ENCODE measurements at regions not wholly inside any gene's neighbourhood (a gene's known extent, or its start where the extent isn't known, plus 50 kb on each side); places are given as distances from the start of the nearest gene placed in this dataset.

- Histone ChIP-seq H2AFZ (ENCODE audit: low read length) (no peak overlapping the region), H3K4ac (ENCODE audit: low read length) (no peak overlapping the region), H2BK12ac (ENCODE audit: low read length) (no peak overlapping the region), H2AK5ac (ENCODE audit: low read depth, low read length) (no peak overlapping the region), H3K4me2 (ENCODE audit: insufficient read depth, low read length, poor library complexity, severe bottlenecking) (no peak overlapping the region), H3K27ac (replicated peaks; ENCODE audit: low read length) (no peak overlapping the region), H2BK5ac (ENCODE audit: low read length) (no peak overlapping the region), H3K36me3 (replicated peaks in 1 of 2; ENCODE audit: control insufficient read depth in 2 of 2, insufficient read depth in 2 of 2, low read length in 2 of 2) (no peaks in the 10 kb centered on the region), H3K9me3 (replicated peaks in 1 of 2; ENCODE audit: control insufficient read depth in 2 of 2, insufficient read depth in 1 of 2, low read depth in 1 of 2, low read length in 2 of 2) (peaks cover 0 to 2% of the 10 kb centered on the region in 2 donors), H4K91ac (ENCODE audit: low read depth, low read length, poor library complexity) (no peak overlapping the region), H3K18ac (ENCODE audit: low read length) (no peak overlapping the region), H2BK15ac (ENCODE audit: low read length) (no peak overlapping the region), H2BK120ac (ENCODE audit: low read depth, low read length) (no peak overlapping the region), H4K8ac (ENCODE audit: low read depth, low read length) (no peak overlapping the region), H3K23ac (ENCODE audit: low read depth, low read length, poor library complexity) (no peak overlapping the region), H3K14ac (ENCODE audit: low read length) (peak overlapping the region; percentile 14), H3K4me3 (ENCODE audit: low read length in 2 of 2) (no peak overlapping the region), H3K4me1 (ENCODE audit: control insufficient read depth in 2 of 2, insufficient read depth in 1 of 2, low read depth in 1 of 2, low read length in 2 of 2) (peaks cover 0 to 10% of the 10 kb centered on the region in 2 donors), H3K27me3 (ENCODE audit: control insufficient read depth in 3 of 3, insufficient read depth in 3 of 3, low read depth in 1 of 3, low read length in 3 of 3) (peaks cover 0 to 3% (median 0%) of the 10 kb centered on the region in 3 experiments), H3K9ac (ENCODE audit: low read depth, low read length, poor library complexity) (no peak overlapping the region), H3K79me1 (ENCODE audit: low read depth, low read length) (no peaks in the 10 kb centered on the region)
- no peak for DNase-seq (ENCODE audit: low spot score)
- WGBS, 2 donors (ENCODE audit: extremely low coverage in 2 of 2, insufficient read length in 2 of 2, insufficient replicate concordance in 1 of 2), result no CpG with 5 or more reads among the region's 17 CpGs
Observed at GRCh38 chr16:85971902-85972638, 73.1 kb downstream of the IRF8 start.

DNA sequence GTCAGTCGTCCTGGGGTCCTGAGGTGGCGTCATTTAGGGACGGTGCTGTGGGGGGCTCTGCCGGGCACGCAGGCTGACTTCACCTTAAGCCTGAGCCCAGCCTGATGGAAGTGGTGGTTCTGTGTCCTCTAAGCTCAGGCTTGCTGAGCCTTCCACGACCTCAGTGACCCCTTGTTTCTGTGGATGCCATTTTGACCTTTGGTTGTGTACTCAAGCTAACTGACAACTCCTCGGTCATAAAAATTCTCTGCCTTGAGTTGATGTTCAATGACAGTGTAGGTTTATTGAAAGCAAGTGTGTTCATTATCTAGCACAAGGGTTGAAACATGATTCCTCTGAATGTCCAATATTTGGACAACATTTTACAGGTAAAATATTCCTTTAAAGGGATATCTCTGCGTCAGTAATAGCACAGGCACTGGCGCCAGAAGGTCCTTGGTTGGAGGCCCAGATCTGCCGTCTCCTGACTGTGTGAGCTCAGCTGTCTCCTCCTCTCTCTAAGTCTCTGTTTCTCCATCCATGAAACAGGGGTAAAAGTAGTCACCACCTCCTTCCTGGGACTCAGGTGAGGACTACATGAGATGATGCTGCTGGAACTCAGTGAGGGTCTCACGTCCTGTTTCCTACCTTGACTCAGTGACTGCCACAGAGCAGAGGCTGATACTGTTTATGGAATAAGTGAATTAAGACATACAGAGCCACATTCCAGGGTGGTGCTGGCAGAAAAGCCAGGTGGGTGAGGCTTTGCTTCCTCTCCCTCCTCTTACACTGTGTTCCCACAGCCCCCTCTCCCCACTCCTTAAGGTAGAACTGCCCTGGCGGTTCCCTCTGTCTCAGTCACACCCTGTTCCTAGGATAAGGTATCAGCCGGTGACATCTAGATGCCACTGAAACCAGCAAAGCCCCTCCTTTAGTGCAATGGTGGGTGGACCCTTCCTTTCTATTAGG, 75.7 kb downstream of the IRF8 start:
- H4K8ac ChIP-seq (ENCODE audit: low read depth, low read length), result no peak overlapping the region
- no peak overlapping the region for H2BK5ac ChIP-seq (ENCODE audit: low read length)
- H3K14ac ChIP-seq (ENCODE audit: low read length), result no peak overlapping the region
- H4K91ac ChIP-seq (ENCODE audit: low read depth, low read length, poor library complexity), result no peak overlapping the region
- no peak overlapping the region for H3K27ac ChIP-seq (replicated peaks; ENCODE audit: low read length)
- H2BK120ac ChIP-seq (ENCODE audit: low read depth, low read length), result no peak overlapping the region
- no peak overlapping the region for H3K4me3 ChIP-seq (ENCODE audit: low read length in 2 of 2)
- H2BK15ac ChIP-seq (ENCODE audit: low read length), result no peak overlapping the region
- H3K23ac ChIP-seq (ENCODE audit: low read depth, low read length, poor library complexity), result no peak overlapping the region
- no peak overlapping the region for H2AK5ac ChIP-seq (ENCODE audit: low read depth, low read length)
- peaks cover 0 to 3% of the 10 kb centered on the region in 2 donors for H3K4me1 ChIP-seq (ENCODE audit: control insufficient read depth in 2 of 2, insufficient read depth in 1 of 2, low read depth in 1 of 2, low read length in 2 of 2)
- H3K9me3 ChIP-seq (replicated peaks in 1 of 2; ENCODE audit: control insufficient read depth in 2 of 2, insufficient read depth in 1 of 2, low read depth in 1 of 2, low read length in 2 of 2), result peaks cover 0 to 2% of the 10 kb centered on the region in 2 donors
- no peak overlapping the region for H2BK12ac ChIP-seq (ENCODE audit: low read length)
- H3K4me2 ChIP-seq (ENCODE audit: insufficient read depth, low read length, poor library complexity, severe bottlenecking), result no peak overlapping the region
- no peak overlapping the region for H3K9ac ChIP-seq (ENCODE audit: low read depth, low read length, poor library complexity)
- H3K18ac ChIP-seq (ENCODE audit: low read length), result peak overlapping the region; percentile 51
- no CpG with 5 or more reads among the region's 13 CpGs for WGBS, 2 donors (ENCODE audit: extremely low coverage in 2 of 2, insufficient read length in 2 of 2, insufficient replicate concordance in 1 of 2)
- H3K4ac ChIP-seq (ENCODE audit: low read length), result no peak overlapping the region
- H3K27me3 ChIP-seq (ENCODE audit: control insufficient read depth in 3 of 3, insufficient read depth in 3 of 3, low read depth in 1 of 3, low read length in 3 of 3), result no peaks in the 10 kb centered on the region
- no peaks in the 10 kb centered on the region for H3K36me3 ChIP-seq (replicated peaks in 1 of 2; ENCODE audit: control insufficient read depth in 2 of 2, insufficient read depth in 2 of 2, low read length in 2 of 2)
- H2AFZ ChIP-seq (ENCODE audit: low read length), result no peak overlapping the region
- no peak for DNase-seq (ENCODE audit: low spot score)
- H3K79me1 ChIP-seq (ENCODE audit: low read depth, low read length), result no peaks in the 10 kb centered on the region

DNA sequence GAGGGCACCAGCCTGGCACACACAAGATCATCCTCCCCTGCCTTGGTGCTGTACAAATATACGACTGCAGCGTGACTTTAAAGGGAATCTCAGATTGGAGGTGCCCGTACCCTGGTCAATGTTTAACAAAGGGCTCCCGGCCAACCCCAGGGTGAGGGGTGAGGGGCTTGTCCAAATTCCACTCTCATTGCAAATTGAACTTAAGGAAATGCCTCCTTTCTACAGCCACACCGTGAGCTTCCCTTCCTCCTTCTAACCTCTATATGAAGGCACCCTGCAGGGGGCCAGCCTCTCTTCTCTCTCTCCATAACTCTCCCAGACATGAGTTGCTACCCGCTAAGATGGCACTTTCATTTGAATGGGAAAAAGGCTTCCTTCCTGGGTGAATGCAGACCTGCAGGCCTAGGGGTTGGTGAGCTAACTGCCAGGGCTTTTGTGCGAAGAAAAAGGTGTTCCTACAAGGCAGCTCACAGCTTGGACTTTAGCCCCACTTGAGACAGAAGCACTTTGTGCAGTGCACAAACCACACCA, 76.6 kb downstream of the IRF8 start:
- H4K91ac ChIP-seq (ENCODE audit: low read depth, low read length, poor library complexity), result no peak overlapping the region
- no peak overlapping the region for H3K27ac ChIP-seq (replicated peaks; ENCODE audit: low read length)
- H2BK15ac ChIP-seq (ENCODE audit: low read length), result no peak overlapping the region
- H2BK120ac ChIP-seq (ENCODE audit: low read depth, low read length), result no peak overlapping the region
- H3K18ac ChIP-seq (ENCODE audit: low read length), result no peak overlapping the region
- no peak overlapping the region for H3K9ac ChIP-seq (ENCODE audit: low read depth, low read length, poor library complexity)
- H3K14ac ChIP-seq (ENCODE audit: low read length), result no peak overlapping the region
- no peaks in the 10 kb centered on the region for H3K27me3 ChIP-seq (ENCODE audit: control insufficient read depth in 3 of 3, insufficient read depth in 3 of 3, low read depth in 1 of 3, low read length in 3 of 3)
- no peak overlapping the region for H3K4me2 ChIP-seq (ENCODE audit: insufficient read depth, low read length, poor library complexity, severe bottlenecking)
- no peak overlapping the region for H2AFZ ChIP-seq (ENCODE audit: low read length)
- H3K36me3 ChIP-seq (replicated peaks in 1 of 2; ENCODE audit: control insufficient read depth in 2 of 2, insufficient read depth in 2 of 2, low read length in 2 of 2), result no peaks in the 10 kb centered on the region
- no peaks in the 10 kb centered on the region for H3K79me1 ChIP-seq (ENCODE audit: low read depth, low read length)
- H3K4me3 ChIP-seq (ENCODE audit: low read length in 2 of 2), result no peak overlapping the region
- H2AK5ac ChIP-seq (ENCODE audit: low read depth, low read length), result no peak overlapping the region
- no peak overlapping the region for H2BK12ac ChIP-seq (ENCODE audit: low read length)
- peaks cover 0 to 2% of the 10 kb centered on the region in 2 donors for H3K9me3 ChIP-seq (replicated peaks in 1 of 2; ENCODE audit: control insufficient read depth in 2 of 2, insufficient read depth in 1 of 2, low read depth in 1 of 2, low read length in 2 of 2)
- H3K4me1 ChIP-seq (ENCODE audit: control insufficient read depth in 2 of 2, insufficient read depth in 1 of 2, low read depth in 1 of 2, low read length in 2 of 2), result peaks cover 0 to 2% of the 10 kb centered on the region in 2 donors
- H2BK5ac ChIP-seq (ENCODE audit: low read length), result no peak overlapping the region
- H3K23ac ChIP-seq (ENCODE audit: low read depth, low read length, poor library complexity), result no peak overlapping the region
- no peak for DNase-seq (ENCODE audit: low spot score)
- no peak overlapping the region for H3K4ac ChIP-seq (ENCODE audit: low read length)
- WGBS, 2 donors (ENCODE audit: extremely low coverage in 2 of 2, insufficient read length in 2 of 2, insufficient replicate concordance in 1 of 2), result no CpG with 5 or more reads among the region's 7 CpGs
- H4K8ac ChIP-seq (ENCODE audit: low read depth, low read length), result no peak overlapping the region
